ENCODE measurements at regions not wholly inside any gene's neighbourhood (a gene's known extent, or its start where the extent isn't known, plus 50 kb on each side); places are given as distances from the start of the nearest gene placed in this dataset.

GRCh38 chr4:102139932-102140331 lies 205.3 kb downstream of the SLC39A8 start:
- TF ChIP-seq, protein P1, sequence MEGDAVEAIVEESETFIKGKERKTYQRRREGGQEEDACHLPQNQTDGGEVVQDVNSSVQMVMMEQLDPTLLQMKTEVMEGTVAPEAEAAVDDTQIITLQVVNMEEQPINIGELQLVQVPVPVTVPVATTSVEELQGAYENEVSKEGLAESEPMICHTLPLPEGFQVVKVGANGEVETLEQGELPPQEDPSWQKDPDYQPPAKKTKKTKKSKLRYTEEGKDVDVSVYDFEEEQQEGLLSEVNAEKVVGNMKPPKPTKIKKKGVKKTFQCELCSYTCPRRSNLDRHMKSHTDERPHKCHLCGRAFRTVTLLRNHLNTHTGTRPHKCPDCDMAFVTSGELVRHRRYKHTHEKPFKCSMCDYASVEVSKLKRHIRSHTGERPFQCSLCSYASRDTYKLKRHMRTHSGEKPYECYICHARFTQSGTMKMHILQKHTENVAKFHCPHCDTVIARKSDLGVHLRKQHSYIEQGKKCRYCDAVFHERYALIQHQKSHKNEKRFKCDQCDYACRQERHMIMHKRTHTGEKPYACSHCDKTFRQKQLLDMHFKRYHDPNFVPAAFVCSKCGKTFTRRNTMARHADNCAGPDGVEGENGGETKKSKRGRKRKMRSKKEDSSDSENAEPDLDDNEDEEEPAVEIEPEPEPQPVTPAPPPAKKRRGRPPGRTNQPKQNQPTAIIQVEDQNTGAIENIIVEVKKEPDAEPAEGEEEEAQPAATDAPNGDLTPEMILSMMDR (conservative IDR thresholded peaks at IDR 0.05; ENCODE audit: low read depth, low read length), result no peak
- TF ChIP-seq EZH2 (IDR thresholded peaks at IDR 0.05; ENCODE audit: borderline replicate concordance, low read depth, low read length, poor library complexity, severe bottlenecking), result no peak

Measured in A673 (cell line).